ENCODE measurements at regions not wholly inside any gene's neighbourhood (a gene's known extent, or its start where the extent isn't known, plus 50 kb on each side); places are given as distances from the start of the nearest gene placed in this dataset.
"Not testable (repeated sequence)": the region's sequence is repeated elsewhere in the genome, so short reads cannot be mapped to it uniquely, and the experiment has no call there.

DNA sequence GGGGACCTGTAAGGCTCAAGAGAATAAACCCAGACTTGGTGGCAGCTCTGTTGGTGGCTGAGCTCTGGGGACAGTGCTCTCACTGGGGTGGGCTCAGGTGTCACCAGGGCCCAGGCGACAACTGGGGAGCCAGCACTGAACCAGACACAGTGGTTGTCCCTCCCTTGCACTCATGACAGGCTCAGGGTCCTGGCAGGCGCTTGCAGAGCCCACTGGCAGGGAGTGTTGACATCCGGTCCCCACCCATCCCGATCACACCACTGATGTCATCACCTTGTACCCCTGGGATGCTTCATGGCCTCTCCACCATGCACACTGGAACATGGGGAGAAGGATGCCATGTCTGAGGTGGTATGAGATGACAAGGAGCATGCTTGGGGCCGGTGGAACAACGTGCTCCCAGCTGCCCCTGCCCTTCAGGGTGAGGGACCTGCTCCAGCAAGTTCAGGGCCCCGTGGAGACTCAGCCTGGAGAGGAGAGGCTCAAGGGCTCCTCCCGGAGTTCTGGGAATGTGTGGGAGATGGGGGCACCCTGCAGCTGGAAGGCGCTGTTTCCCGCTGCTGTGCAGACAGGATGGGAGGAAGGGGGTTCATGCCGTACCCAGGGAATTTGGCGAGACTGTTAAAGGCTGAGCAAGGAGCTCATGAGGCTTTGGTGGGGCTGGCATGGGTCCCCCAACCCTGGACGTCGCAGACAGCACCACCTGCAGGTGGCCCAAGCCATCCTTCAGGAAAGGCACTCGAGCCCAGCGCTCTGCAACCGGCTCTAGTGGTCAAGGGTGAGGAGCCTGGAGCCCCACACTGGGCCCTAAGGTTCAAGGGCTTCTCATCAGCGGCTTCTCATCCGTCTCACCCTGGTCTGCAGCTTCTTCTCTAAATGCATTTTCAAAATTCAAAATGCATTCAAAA lies 141.1 kb upstream of the ZNF469 start:
- peak; percentile 7 for TF ChIP-seq CTCF (IDR thresholded peaks at IDR 0.05; ENCODE audit: borderline replicate concordance, extremely low read depth, low read length, poor library complexity, severe bottlenecking)
- not testable (repeated sequence) for TF ChIP-seq EZH2 (IDR thresholded peaks at IDR 0.05; ENCODE audit: borderline replicate concordance, low read depth, low read length, severe bottlenecking)
